Left ventricle myocardium superior (tissue), 1 donor: ENCODE measurements at regions not wholly inside any gene's neighbourhood (a gene's known extent, or its start where the extent isn't known, plus 50 kb on each side); places are given as distances from the start of the nearest gene placed in this dataset.
A peak's percentile ranks its signal among the peaks of the same experiment; 100 is the strongest.

ENCODE experiments used
- ATAC-seq: fragments of 200-7000 bp; cut with Tn5 transposase; one replicate; pipeline ENCODE4 v1.9.1; 2020; ENCODE audit warnings: mild to moderate bottlenecking, moderate library complexity
- DNase-seq: peaks from one replicate; pipeline ENCODE4 v3.0.0-alpha.2; 2020
- intact Hi-C: fragments of 100-400 bp; cut with micrococcal nuclease; formaldehyde crosslinking; loops from one replicate; pipeline ENCODE4 v1.11.0; 2022
- donor health status: DM: no; HTN: yes; CAD: no; lungs with severe emphysema.

DNA sequence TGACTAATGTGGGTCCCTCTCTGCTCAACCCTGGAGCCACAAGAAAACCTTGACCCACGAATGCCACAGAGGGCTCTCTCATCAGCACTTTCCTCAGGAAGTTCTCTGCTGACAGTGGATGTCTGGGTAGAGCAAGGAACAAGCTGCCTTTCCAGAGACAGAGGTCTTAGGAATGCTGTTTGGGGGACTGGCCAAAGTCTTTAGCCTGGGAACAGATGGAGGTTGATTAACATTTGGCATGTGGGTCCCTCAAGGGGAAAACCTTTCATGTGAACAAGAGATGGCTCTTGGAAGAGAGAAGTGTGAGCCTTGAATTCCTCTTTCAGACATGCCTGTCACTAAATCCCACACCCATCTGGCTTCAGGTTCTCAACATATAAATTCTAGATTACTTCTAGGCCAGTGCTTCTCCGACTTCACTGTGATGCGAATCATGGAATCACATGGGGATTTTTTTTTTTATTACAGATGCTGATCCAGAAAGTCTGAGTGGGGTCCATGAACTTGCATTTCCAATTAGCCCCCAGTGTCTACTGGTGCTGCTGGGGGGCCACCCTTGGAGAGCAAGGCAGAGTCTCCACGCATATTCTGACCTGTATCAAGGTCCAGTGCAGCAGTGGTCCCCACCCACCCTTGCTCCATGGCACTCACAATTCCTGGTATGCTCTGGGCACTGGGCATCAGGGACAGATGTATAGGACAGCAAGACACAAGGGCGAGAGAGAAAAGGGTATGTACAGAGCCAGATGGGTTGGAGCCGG lies 360.4 kb downstream of the CXCL12 start:
- intact Hi-C loops, result no loop called here
- ATAC-seq, result peak; percentile 15
- no peak for DNase-seq

GRCh38 chr10:44023517-44023916 lies 361.4 kb downstream of the CXCL12 start:
- DNase-seq (no peak), ATAC-seq (no peak)
- intact Hi-C loops, result no loop called here

- intact Hi-C loops, result no loop called here
- DNase-seq (no peak), ATAC-seq (no peak)
These were observed 362.7 kb downstream of the CXCL12 start for GRCh38 chr10:44022203-44022602.

GRCh38 chr10:44020322-44021111 lies 364.4 kb downstream of the CXCL12 start:
- peak; percentile 73 for ATAC-seq
- intact Hi-C loops, result no loop called here
- no peak for DNase-seq

DNA sequence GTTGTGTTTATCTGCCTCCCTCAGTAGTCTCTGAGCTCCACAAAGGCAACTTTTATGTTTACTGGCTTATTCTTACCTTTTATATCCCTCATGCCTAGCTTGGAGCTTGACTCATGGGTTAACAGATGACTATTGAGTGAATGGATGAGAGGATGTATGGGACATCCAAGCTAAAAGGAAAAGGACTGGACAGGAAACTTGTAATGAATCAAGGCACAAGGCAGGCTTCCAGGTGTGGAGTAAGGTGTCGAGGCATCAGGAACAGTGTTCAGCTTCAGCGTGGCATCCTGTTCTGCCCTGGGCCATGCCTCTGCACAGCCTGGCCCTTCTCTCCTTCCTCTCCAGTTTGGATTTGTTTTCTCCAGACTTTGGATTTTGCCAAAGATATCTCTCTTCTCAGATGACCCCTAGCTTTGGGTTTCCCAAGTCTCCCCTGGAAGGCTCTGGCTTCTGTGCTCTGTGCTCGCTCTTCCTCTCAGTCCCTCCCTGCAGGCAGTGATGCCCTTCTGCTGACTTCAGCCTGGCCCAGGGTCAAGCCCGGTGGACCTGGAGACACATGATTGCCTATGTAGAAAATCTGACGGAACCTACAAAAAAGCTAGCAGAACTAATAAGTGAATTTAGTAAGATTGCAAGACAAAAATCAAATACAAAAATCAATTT lies 367.3 kb downstream of the CXCL12 start:
- intact Hi-C loops, result no loop called here
- ATAC-seq, result no peak
- DNase-seq, result no peak

GRCh38 chr10:44016589-44017482 lies 368.1 kb downstream of the CXCL12 start:
- intact Hi-C loops, result no loop called here
- ATAC-seq, result peak; percentile 69
- DNase-seq, result no peak

- DNase-seq (no peak), ATAC-seq (no peak)
- intact Hi-C loops, result no loop called here
These were observed 367.2 kb upstream of the ZNF32 start for GRCh38 chr10:44015702-44016500.

DNA sequence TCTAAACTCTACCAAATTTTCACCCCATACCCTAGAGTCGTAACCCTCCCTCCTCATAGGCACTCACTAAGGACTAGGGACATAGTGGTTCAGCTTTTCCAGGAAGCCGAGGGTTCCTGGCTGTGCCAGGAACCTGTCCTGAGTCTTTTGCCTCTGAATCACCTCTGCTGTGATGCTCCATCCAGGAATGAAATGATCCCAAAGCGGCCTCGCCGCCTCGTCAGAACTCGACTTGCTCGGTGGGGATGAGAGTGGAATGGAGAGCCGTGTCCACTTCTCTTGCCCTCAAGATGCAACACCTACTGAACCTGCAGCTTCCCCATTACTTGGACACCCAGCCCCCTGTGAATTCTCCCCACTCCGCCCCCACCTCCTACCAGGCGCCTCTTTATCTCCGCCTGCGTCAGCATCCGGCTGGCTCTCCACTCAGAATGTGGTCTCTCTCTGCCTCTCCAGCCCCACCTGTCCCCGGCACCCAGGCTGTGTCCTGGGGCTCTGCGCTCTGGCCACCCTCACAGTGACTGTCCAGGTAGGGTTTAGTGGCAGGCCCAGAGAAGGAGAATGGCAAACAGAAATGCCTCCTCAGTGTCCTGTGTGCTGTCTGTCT lies 366.1 kb upstream of the ZNF32 start:
- ATAC-seq (no peak), DNase-seq (no peak)
- intact Hi-C loops, result no loop called here

DNA sequence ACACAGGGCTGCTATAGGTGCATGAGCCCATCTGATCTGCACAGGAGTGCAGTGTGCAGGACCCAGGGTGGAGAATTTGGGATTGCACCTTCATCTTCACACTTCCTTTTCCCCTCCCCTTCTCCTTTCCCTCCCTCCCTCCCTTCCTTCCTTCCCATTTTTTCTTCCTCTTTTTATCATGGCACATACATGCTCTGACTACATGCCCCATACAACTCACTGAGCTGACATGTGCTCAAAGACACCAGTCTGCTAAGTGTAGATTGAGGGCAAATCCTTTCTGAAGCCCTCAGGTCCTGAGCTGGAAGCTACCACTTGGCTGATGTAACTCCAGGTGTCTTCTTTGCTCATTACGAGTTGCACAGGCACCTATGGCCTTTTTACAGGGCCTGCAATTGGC lies 365.3 kb upstream of the ZNF32 start:
- DNase-seq (no peak), ATAC-seq (no peak)
- intact Hi-C loops, result no loop called here

DNA sequence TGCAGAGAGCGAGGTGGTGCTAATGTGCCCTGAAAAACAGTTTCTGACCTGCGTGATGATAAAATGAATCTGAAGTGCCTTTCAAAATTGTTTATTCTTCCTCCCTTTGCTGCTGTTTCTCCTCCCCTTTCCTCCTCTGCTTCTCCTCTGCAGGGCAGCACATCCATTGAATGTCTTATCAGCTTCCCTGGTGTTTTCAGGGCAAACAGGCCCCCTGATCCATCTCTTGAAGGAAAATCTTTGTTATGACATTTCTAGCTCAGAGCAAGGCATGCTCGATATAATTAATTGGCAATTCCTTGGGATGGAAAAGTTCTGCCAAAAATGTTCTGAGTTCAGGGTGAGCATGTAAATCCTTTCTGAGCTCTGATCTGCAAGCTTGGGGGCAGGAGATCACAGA lies 364.2 kb upstream of the ZNF32 start:
- ATAC-seq, result no peak
- DNase-seq, result no peak
- intact Hi-C loops, result no loop called here

DNA sequence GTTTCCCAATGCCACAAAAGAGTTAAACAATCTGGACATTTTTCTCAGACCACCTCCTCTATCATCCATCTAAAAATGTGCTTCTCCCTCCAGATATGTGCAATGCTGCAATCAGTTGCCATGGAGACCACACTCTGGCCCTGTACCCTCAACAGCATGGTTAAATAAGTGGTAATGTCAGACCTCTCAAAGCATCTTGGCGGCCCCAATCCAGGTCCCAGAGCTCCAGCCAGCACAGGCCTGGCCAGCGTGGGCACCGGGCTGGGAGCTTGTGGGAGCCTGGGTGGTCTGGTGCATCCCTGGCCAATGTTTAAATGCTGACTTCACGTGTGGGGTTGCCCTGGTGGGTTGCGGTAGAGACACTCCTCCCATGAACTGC lies 362.9 kb upstream of the ZNF32 start:
- DNase-seq (no peak), ATAC-seq (no peak)
- intact Hi-C loops, result no loop called here

DNA sequence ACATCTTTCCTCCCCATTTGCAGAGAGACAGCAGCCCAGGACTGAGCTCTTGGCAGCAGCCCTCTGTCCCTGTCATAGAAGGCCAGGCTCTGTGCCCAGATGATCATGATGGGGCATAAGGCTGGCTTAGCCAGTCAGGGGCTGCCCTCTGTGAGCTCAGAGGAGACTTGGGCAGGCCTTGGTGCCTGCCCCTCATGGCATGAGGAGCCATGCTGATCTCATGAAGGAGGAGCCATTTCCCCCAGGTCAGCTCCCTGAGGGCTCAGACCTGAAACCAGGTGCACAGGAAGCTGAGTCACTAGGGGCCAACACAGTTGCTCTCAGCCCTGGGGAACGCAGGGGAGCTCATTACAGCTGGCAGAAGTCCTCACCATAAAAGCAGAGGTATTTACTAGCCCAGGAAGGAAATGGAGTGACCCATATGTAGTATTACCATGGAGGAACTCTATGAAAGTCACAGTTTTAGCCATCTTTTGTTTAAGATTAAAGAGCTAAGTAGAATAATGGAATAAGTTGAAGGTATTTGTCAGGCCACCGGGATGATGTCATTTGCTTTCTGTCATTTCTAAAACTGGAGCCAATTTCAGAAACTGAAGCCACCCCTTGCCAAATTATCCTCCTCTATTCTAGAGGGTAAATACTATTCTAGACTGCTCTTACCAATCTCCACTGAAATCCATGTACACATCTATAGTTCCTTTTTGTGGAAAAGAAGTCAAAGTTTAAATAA lies 362.4 kb upstream of the ZNF32 start:
- DNase-seq (peak; percentile 52), ATAC-seq (peak; percentile 91)
- intact Hi-C loops, result no loop called here

- intact Hi-C loops, result no loop called here
- DNase-seq, result no peak
- ATAC-seq, result no peak
These were observed 361.4 kb upstream of the ZNF32 start for GRCh38 chr10:44009891-44010632.

GRCh38 chr10:44008917-44009709 lies 360.4 kb upstream of the ZNF32 start:
- ATAC-seq, result peak; percentile 14

GRCh38 chr10:44008270-44008916 lies 359.7 kb upstream of the ZNF32 start:
- DNase-seq, result no peak
- intact Hi-C loops, result no loop called here
- ATAC-seq, result peak; percentile 41

More at GRCh38 chr10:44008917-44009709, 360.4 kb upstream of the ZNF32 start:
- intact Hi-C loops, result no loop called here
- no peak for DNase-seq

- intact Hi-C loops, result no loop called here
- no peak for DNase-seq
These were observed 358.1 kb upstream of the ZNF32 start for GRCh38 chr10:44006771-44007170.

More at GRCh38 chr10:44006771-44007170, 358.1 kb upstream of the ZNF32 start:
- no peak for ATAC-seq
